ENCODE measurements at regions not wholly inside any gene's neighbourhood (a gene's known extent, or its start where the extent isn't known, plus 50 kb on each side); places are given as distances from the start of the nearest gene placed in this dataset.
"Not testable (repeated sequence)": the region's sequence is repeated elsewhere in the genome, so short reads cannot be mapped to it uniquely, and the experiment has no call there.

DNA sequence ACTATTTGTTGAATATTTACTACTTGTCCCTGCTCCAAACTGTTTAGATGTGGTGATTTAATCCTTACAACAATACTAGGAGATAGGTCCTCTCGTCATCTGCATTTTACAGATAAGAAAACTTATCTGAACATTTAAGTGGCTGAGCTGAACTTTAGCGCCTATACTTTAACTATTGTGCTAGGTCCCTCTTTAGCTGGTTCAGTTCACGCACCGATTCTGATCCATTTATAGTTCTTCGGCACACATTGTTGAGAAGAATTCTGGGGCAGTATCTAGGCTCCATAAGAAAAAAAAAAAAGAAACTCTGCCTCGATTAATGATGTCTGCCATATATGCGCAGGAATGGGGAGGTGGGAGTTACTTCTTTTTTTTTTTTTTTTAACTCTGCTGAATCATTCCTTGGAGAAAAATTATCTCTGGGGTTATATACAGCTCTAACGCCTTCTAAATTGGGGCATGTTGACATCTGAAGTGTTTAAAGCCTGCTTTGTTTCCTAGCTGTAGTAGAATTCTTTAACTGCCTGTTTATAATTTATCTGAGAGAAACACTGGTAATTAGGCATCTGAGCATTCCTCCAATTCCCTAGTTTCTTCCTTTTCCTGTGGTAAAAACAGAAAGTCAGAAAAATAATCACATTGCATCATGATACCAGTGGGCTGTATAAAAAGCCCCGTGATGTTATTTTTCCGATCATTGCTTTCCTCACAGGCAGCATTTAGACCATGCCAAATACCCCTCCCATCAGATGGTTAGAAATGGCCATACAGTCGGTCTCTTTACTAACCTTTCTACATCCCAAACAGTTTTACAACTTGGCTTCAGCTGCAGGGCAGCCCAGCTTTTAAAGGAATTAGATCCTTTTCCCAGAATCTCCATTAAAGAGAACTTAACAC lies 98.5 kb upstream of the KDM7A start:
- Histone ChIP-seq H3F3A (ENCODE audit: insufficient read depth, low read length) (no peaks in the 10 kb centered on the region), H3K36me3 (replicated peaks; ENCODE audit: insufficient read depth, low read length) (no peaks in the 10 kb centered on the region), H3K4me3 (ENCODE audit: low read length) (no peak overlapping the region), H3K27me3 (replicated peaks; ENCODE audit: insufficient read depth, low read length) (no peaks in the 10 kb centered on the region), H3K9me2 (replicated peaks; ENCODE audit: insufficient read depth, low read length) (no peaks in the 10 kb centered on the region), H3K4me1 (ENCODE audit: low read length) (no peaks in the 10 kb centered on the region), H3K79me2 (ENCODE audit: low read length) (no peaks in the 10 kb centered on the region), H3K9me3 (replicated peaks; ENCODE audit: insufficient read depth, low read length) (no peaks in the 10 kb centered on the region), H3K4me2 (ENCODE audit: low read depth, low read length) (no peak overlapping the region), H4K20me1 (ENCODE audit: insufficient read depth, low read length) (no peaks in the 10 kb centered on the region), H2AFZ (ENCODE audit: low read length) (no peak overlapping the region), H3K27ac (ENCODE audit: low read length) (no peak overlapping the region), H3K9ac (ENCODE audit: low read length) (no peak overlapping the region)
- DNase-seq = no peak
- TF ChIP-seq, protein P1, sequence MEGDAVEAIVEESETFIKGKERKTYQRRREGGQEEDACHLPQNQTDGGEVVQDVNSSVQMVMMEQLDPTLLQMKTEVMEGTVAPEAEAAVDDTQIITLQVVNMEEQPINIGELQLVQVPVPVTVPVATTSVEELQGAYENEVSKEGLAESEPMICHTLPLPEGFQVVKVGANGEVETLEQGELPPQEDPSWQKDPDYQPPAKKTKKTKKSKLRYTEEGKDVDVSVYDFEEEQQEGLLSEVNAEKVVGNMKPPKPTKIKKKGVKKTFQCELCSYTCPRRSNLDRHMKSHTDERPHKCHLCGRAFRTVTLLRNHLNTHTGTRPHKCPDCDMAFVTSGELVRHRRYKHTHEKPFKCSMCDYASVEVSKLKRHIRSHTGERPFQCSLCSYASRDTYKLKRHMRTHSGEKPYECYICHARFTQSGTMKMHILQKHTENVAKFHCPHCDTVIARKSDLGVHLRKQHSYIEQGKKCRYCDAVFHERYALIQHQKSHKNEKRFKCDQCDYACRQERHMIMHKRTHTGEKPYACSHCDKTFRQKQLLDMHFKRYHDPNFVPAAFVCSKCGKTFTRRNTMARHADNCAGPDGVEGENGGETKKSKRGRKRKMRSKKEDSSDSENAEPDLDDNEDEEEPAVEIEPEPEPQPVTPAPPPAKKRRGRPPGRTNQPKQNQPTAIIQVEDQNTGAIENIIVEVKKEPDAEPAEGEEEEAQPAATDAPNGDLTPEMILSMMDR (IDR thresholded peaks at IDR 0.05; ENCODE audit: low read length) = no peak
- TF ChIP-seq EZH2phosphoT487 (IDR thresholded peaks at IDR 0.05; ENCODE audit: low read length) = no peak
- no peak for TF ChIP-seq EZH2 (optimal IDR thresholded peaks at IDR 0.05; ENCODE audit: low read depth, low read length)

DNA sequence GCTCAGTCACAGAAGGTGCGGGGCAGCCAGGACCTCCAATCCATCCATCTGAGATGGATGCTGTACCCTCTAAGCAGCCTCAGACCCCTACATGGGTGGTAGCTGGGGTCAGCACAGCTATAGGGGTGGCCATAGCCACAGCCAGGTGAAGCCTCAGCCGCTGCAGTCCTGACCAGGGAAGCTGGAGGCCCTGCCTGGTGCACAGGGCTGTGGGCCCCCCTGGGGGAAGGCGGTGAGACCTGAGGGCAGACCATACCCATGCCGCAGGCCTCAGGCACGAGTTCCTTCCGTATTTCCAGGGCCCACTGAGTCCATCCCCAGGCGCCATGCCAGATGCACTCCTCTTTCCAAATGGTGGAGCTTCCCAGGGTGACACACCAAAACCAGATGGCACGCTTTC lies 96.6 kb upstream of the KDM7A start:
- no peaks in the 10 kb centered on the region for H3K27me3 ChIP-seq (replicated peaks; ENCODE audit: insufficient read depth, low read length)
- no peaks in the 10 kb centered on the region for H3K4me1 ChIP-seq (ENCODE audit: low read length)
- no peak overlapping the region for H3K9ac ChIP-seq (ENCODE audit: low read length)
- no peak overlapping the region for H3K27ac ChIP-seq (ENCODE audit: low read length)
- H3K4me2 ChIP-seq (ENCODE audit: low read depth, low read length) = no peak overlapping the region
- no peaks in the 10 kb centered on the region for H3F3A ChIP-seq (ENCODE audit: insufficient read depth, low read length)
- TF ChIP-seq, protein P1 (IDR thresholded peaks at IDR 0.05; ENCODE audit: low read length) = no peak
- TF ChIP-seq EZH2phosphoT487 (IDR thresholded peaks at IDR 0.05; ENCODE audit: low read length) (no peak), EZH2 (optimal IDR thresholded peaks at IDR 0.05; ENCODE audit: low read depth, low read length) (no peak)
- no peak overlapping the region for H3K4me3 ChIP-seq (ENCODE audit: low read length)
- no peaks in the 10 kb centered on the region for H3K79me2 ChIP-seq (ENCODE audit: low read length)
- no peaks in the 10 kb centered on the region for H3K9me2 ChIP-seq (replicated peaks; ENCODE audit: insufficient read depth, low read length)
- no peak overlapping the region for H2AFZ ChIP-seq (ENCODE audit: low read length)
- no peak for DNase-seq
- no peaks in the 10 kb centered on the region for H4K20me1 ChIP-seq (ENCODE audit: insufficient read depth, low read length)
- no peaks in the 10 kb centered on the region for H3K36me3 ChIP-seq (replicated peaks; ENCODE audit: insufficient read depth, low read length)
- no peaks in the 10 kb centered on the region for H3K9me3 ChIP-seq (replicated peaks; ENCODE audit: insufficient read depth, low read length)

DNA sequence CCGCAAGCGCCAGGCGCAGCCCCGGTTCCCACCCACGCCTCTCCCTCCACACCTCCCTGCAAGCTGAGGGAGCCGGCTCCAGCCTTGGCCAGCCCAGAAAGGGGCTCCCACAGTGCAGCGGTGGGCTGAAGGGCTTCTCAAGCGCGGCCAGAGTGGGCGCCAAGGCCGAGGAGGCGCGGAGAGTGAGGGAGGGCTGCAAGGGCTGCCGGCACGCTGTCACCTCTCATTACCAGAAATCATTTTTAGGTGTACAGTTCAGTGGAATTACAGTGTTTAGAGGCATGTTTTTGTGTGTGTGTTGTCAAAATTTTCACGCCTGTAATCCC lies 94.8 kb upstream of the KDM7A start:
- not testable (repeated sequence) for H3K36me3 ChIP-seq (replicated peaks; ENCODE audit: insufficient read depth, low read length); H3K9ac ChIP-seq (ENCODE audit: low read length); H3K27me3 ChIP-seq (replicated peaks; ENCODE audit: insufficient read depth, low read length); H3K4me1 ChIP-seq (ENCODE audit: low read length); H3K9me3 ChIP-seq (replicated peaks; ENCODE audit: insufficient read depth, low read length); H3K27ac ChIP-seq (ENCODE audit: low read length); H3K79me2 ChIP-seq (ENCODE audit: low read length); H3K4me2 ChIP-seq (ENCODE audit: low read depth, low read length); H2AFZ ChIP-seq (ENCODE audit: low read length); H4K20me1 ChIP-seq (ENCODE audit: insufficient read depth, low read length); H3K9me2 ChIP-seq (replicated peaks; ENCODE audit: insufficient read depth, low read length); H3K4me3 ChIP-seq (ENCODE audit: low read length); H3F3A ChIP-seq (ENCODE audit: insufficient read depth, low read length); DNase-seq

DNA sequence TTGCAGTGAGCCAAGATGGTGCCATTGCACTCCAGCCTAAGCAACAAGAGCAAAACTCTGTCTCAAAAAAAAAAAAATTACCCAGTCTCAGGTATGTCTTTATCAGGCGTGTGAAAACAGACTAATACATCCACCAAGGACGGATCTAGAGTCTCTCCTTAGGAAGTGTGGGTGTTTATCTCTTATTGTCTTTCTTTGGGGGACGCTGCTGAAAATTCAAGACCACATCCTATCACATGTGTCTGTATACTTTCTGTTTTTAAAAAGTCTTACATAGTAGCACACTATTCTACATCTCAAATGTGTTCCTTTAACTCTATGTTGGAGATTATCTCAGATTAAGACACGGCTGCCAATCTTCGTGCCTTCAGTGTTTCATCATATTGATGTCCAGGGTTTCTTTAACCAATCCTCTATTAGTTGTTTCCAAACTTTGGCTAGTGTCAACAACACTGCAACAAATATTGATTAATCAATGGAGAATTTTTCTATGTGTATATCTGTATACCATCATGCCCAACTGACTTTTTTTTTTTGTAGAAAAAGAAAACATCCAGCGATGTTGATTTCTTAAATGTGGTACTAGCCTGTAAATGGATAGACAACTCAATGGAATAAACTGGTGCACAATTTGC lies 92.3 kb upstream of the KDM7A start:
- H3K9ac ChIP-seq (ENCODE audit: low read length) = no peak overlapping the region
- H3K9me2 ChIP-seq (replicated peaks; ENCODE audit: insufficient read depth, low read length) = no peaks in the 10 kb centered on the region
- H3K79me2 ChIP-seq (ENCODE audit: low read length) = no peaks in the 10 kb centered on the region
- no peak for DNase-seq
- no peaks in the 10 kb centered on the region for H3K36me3 ChIP-seq (replicated peaks; ENCODE audit: insufficient read depth, low read length)
- no peak overlapping the region for H3K4me2 ChIP-seq (ENCODE audit: low read depth, low read length)
- no peaks in the 10 kb centered on the region for H3K9me3 ChIP-seq (replicated peaks; ENCODE audit: insufficient read depth, low read length)
- H3K27me3 ChIP-seq (replicated peaks; ENCODE audit: insufficient read depth, low read length) = no peaks in the 10 kb centered on the region; the same call in 1 of the 2 replicates
- H4K20me1 ChIP-seq (ENCODE audit: insufficient read depth, low read length) = no peaks in the 10 kb centered on the region
- H2AFZ ChIP-seq (ENCODE audit: low read length) = no peak overlapping the region
- TF ChIP-seq EZH2phosphoT487 (IDR thresholded peaks at IDR 0.05; ENCODE audit: low read length) (no peak), EZH2 (optimal IDR thresholded peaks at IDR 0.05; ENCODE audit: low read depth, low read length) (no peak)
- TF ChIP-seq, protein P1 (IDR thresholded peaks at IDR 0.05; ENCODE audit: low read length) = no peak
- no peaks in the 10 kb centered on the region for H3F3A ChIP-seq (ENCODE audit: insufficient read depth, low read length)
- no peak overlapping the region for H3K27ac ChIP-seq (ENCODE audit: low read length)
- H3K4me1 ChIP-seq (ENCODE audit: low read length) = no peaks in the 10 kb centered on the region
- H3K4me3 ChIP-seq (ENCODE audit: low read length) = no peak overlapping the region
